Left lung (tissue), 4 donors: ENCODE measurements at regions not wholly inside any gene's neighbourhood (a gene's known extent, or its start where the extent isn't known, plus 50 kb on each side); places are given as distances from the start of the nearest gene placed in this dataset.

ENCODE experiments used
- ATAC-seq: fragments of 200-7000 bp; cut with Tn5 transposase; one replicate; pipeline ENCODE4 v1.9.1; 2020; ENCODE audit warnings: moderate library complexity
- DNase-seq, 4 donors: peaks; one replicate each; pipeline ENCODE4 v3.0.0-alpha.2; 2013 to 2020
- H3K27ac ChIP-seq, 2 donors: fragments of 200-600 bp; sonication (generic) in 1 of 2; one replicate each; pipeline versions ENCODE4 v1.5.0 to v1.8.0; 2020 to 2021
- H3K27me3 ChIP-seq, 2 donors: fragments of 200-600 bp; sonication (generic) in 1 of 2; one replicate each; pipeline versions ENCODE4 v1.5.0 to v1.8.0; 2020 to 2021
- H3K36me3 ChIP-seq, 2 donors: fragments of 200-600 bp; sonication (generic) in 1 of 2; one replicate each; pipeline versions ENCODE4 v1.5.0 to v1.8.0; 2020 to 2021
- H3K4me1 ChIP-seq, 2 donors: fragments of 200-600 bp; one replicate each; pipeline ENCODE4 v1.8.0; 2021
- H3K4me3 ChIP-seq, 2 donors: fragments of 200-600 bp; sonication (generic) in 1 of 2; one replicate each; pipeline versions ENCODE4 v1.5.0 to v1.8.0; 2020 to 2021; ENCODE audit warnings: mild to moderate bottlenecking in 1 of 2
- H3K9me3 ChIP-seq, 2 donors: fragments of 200-600 bp; sonication (generic) in 1 of 2; one replicate each; pipeline versions ENCODE4 v1.5.0 to v1.8.0; 2020 to 2021
- intact Hi-C, 2 donors: fragments of 100-400 bp; cut with DNase I; formaldehyde crosslinking; loops; one replicate each; pipeline versions ENCODE4 v1.11.2 to v1.14.2; 2022
- TF ChIP-seq, protein P1 (sequence below), 2 donors: fragments of 200-600 bp; sonication (generic) in 1 of 2; IDR thresholded peaks; one replicate each; pipeline versions ENCODE4 v1.5.0 to v1.8.0; 2021; ENCODE audit warnings: antibody characterized with exemption in 2 of 2
- donor health status: DM: no; HTN: yes; CAD: no.
- donor health status: DM: no; HTN: no; CAD: no.

DNA sequence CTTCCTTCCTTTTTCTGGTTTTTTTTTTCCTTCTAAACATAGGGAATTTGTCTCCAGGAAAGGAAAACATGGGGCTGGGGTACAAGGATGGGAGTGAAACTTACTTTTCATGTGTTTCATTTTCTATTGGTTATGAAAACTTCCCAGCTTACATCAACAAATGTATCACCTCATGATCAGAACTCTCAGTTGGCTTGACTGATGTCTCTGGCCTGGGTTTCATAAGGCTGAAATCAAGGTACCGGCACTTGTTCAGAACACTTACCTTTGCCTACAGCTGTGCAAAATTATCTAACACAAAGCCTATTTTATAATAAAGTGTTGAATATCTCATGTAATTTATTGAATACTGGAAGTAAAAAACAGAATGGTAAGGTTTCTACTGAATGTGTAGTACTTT lies 91.8 kb upstream of the STT3B start:
- TF ChIP-seq, protein P1, sequence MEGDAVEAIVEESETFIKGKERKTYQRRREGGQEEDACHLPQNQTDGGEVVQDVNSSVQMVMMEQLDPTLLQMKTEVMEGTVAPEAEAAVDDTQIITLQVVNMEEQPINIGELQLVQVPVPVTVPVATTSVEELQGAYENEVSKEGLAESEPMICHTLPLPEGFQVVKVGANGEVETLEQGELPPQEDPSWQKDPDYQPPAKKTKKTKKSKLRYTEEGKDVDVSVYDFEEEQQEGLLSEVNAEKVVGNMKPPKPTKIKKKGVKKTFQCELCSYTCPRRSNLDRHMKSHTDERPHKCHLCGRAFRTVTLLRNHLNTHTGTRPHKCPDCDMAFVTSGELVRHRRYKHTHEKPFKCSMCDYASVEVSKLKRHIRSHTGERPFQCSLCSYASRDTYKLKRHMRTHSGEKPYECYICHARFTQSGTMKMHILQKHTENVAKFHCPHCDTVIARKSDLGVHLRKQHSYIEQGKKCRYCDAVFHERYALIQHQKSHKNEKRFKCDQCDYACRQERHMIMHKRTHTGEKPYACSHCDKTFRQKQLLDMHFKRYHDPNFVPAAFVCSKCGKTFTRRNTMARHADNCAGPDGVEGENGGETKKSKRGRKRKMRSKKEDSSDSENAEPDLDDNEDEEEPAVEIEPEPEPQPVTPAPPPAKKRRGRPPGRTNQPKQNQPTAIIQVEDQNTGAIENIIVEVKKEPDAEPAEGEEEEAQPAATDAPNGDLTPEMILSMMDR (IDR thresholded peaks at IDR 0.05): no peak
- DNase-seq: no peak
- no peak for ATAC-seq

DNA sequence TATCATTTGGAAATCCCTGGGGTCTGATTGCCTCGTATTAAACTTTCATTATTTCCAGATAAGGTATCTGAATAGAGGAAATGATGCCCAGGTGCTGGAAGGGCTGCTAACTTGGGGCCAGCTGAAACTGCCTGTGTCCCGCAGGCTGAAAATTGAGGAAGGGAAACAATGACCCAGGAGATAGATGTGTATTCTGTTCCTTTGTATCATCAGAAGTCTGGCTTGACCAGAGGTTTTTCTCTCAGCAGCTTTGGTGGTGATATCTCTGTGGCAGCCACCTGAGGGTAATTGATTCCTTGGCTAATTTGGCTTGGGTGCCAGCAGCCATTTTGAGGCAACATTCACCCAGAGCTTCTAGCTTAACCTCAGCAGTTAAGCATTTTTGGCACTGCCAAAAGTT lies 90.0 kb upstream of the STT3B start:
- no peak overlapping the region for H3K4me3 ChIP-seq
- H3K4me1 ChIP-seq: no peaks in the 10 kb centered on the region
- TF ChIP-seq, protein P1 (IDR thresholded peaks at IDR 0.05): no peak
- intact Hi-C loops: no loop called here
- H3K27me3 ChIP-seq: no peaks in the 10 kb centered on the region
- no peak overlapping the region for H3K27ac ChIP-seq
- H3K36me3 ChIP-seq: no peaks in the 10 kb centered on the region
- DNase-seq (no peak), ATAC-seq (no peak)
- H3K9me3 ChIP-seq: peaks cover 0 to 1% of the 10 kb centered on the region in 2 donors

More for the DNA sequence above, 91.8 kb upstream of the STT3B start:
- peaks cover 0 to 15% of the 10 kb centered on the region in 2 donors for H3K9me3 ChIP-seq
- no peak overlapping the region for H3K4me3 ChIP-seq
- no peaks in the 10 kb centered on the region for H3K36me3 ChIP-seq
- H3K27ac ChIP-seq: no peak overlapping the region
- intact Hi-C loops: no loop called here
- H3K4me1 ChIP-seq: no peaks in the 10 kb centered on the region
- H3K27me3 ChIP-seq: no peaks in the 10 kb centered on the region

DNA sequence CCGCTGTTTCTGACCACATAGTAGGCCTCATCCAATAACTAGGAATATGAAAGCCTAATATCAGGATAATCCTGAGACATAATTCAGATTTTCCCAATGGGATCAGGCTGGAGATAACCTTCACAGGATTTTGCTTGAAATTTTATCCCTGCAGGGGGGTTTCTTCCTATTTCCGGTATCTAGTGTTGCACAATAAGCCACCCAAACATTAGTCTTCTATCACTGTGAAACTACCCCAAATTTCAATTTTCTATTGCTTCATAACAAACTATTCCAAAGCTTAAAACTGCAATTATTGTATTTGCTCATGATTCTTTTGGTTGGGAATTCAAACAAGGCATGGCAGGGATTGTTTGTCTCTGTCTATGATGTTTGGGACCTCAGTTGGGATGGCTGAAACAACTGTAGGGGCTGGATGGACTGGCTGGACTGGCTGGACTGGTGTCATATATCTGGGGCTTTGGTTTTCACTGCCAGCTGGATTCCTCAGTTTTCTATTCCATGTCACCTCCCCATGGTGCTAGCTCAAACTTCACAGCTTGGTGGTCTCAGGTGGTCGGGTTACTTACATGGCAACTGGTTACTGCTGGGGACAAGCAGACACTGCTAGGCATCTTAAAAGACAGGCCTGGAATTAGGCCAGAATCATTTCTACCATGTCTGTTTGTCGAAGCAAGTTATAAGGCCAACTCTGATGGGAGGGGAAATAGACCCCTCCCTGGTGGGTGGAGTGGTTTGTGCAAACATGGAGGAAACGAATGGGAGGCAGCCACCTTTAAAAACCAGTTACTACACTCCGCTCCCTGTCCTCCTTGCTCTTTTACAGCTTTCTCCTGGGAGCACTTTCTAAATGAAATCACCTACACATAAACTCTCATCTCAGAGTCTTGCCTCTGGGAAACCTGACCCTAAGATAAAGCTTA lies 88.2 kb upstream of the STT3B start:
- intact Hi-C loops: no loop called here

GRCh38 chr3:31445701-31446100 lies 87.0 kb upstream of the STT3B start:
- Histone ChIP-seq H3K27me3 (no peaks in the 10 kb centered on the region), H3K9me3 (peaks cover 0 to 10% of the 10 kb centered on the region in 2 donors)
- ATAC-seq: no peak

More for the DNA sequence above, 88.2 kb upstream of the STT3B start:
- Histone ChIP-seq H3K27ac (no peak overlapping the region), H3K36me3 (no peaks in the 10 kb centered on the region), H3K4me3 (no peak overlapping the region), H3K4me1 (no peaks in the 10 kb centered on the region), H3K9me3 (peaks cover 0 to 4% of the 10 kb centered on the region in 2 donors), H3K27me3 (no peaks in the 10 kb centered on the region)
- ATAC-seq (no peak), DNase-seq (no peak)
- TF ChIP-seq, protein P1 (IDR thresholded peaks at IDR 0.05): no peak

More at GRCh38 chr3:31445701-31446100, 87.0 kb upstream of the STT3B start:
- TF ChIP-seq, protein P1 (IDR thresholded peaks at IDR 0.05): no peak
- H3K4me3 ChIP-seq: no peak overlapping the region
- no peak for DNase-seq
- H3K4me1 ChIP-seq: no peaks in the 10 kb centered on the region
- intact Hi-C loops: no loop called here
- H3K27ac ChIP-seq: no peak overlapping the region
- H3K36me3 ChIP-seq: no peaks in the 10 kb centered on the region
